Activated naive CD4-positive, alpha-beta T cell treated with anti-CD3 and anti-CD28 coated beads, Interleukin-2, amount 10 ng/mL, durations not matched to agents 7 days and 5 days (primary cell): ENCODE measurements at regions not wholly inside any gene's neighbourhood (a gene's known extent, or its start where the extent isn't known, plus 50 kb on each side); places are given as distances from the start of the nearest gene placed in this dataset.
A peak's percentile ranks its signal among the peaks of the same experiment; 100 is the strongest.

ENCODE experiments used
- CTCF ChIA-PET: fragments of 350-600 bp; sonication (Branson Sonifier 250); formaldehyde crosslinking; loops from one replicate; lab custom pipeline; 2021; ENCODE audit warnings: antibody characterized with exemption; lab: Charles Lee
- DNase-seq: peaks from one replicate; pipeline ENCODE4 v3.0.0-alpha.2; 2020
- H3K27ac Mint-ChIP-seq: one replicate; pipeline ENCODE4 v1.8.0; 2021; ENCODE audit warnings: mild to moderate bottlenecking, moderate library complexity, mixed read lengths
- H3K27me3 Mint-ChIP-seq: one replicate; pipeline ENCODE4 v1.8.0; 2021; ENCODE audit warnings: mild to moderate bottlenecking, mixed read lengths
- H3K36me3 Mint-ChIP-seq: one replicate; pipeline ENCODE4 v1.8.0; 2021; ENCODE audit warnings: mixed read lengths
- H3K4me1 Mint-ChIP-seq: one replicate; pipeline ENCODE4 v1.8.0; 2021; ENCODE audit warnings: mixed read lengths
- H3K4me3 Mint-ChIP-seq: one replicate; pipeline ENCODE4 v1.8.0; 2021; ENCODE audit warnings: mild to moderate bottlenecking, moderate library complexity, mixed read lengths
- H3K9me3 Mint-ChIP-seq: one replicate; pipeline ENCODE4 v1.8.0; 2021; ENCODE audit warnings: mixed read lengths

- Mint-ChIP-seq H3K27me3 (peaks cover 36% of the 10 kb centered on the region), H3K9me3 (no peaks in the 10 kb centered on the region), H3K4me1 (no peaks in the 10 kb centered on the region), H3K36me3 (no peaks in the 10 kb centered on the region), H3K4me3 (no peak overlapping the region), H3K27ac (no peak overlapping the region)
- CTCF ChIA-PET: interaction anchor here (1.0 kb wide), 1 partner anchor 8 kb away, joined by 3 read pairs; no protein-coding TSS in a partner anchor
- no peak for DNase-seq
Observed at GRCh38 chr2:42938671-42939370, 146.4 kb upstream of the HAAO start.

DNA sequence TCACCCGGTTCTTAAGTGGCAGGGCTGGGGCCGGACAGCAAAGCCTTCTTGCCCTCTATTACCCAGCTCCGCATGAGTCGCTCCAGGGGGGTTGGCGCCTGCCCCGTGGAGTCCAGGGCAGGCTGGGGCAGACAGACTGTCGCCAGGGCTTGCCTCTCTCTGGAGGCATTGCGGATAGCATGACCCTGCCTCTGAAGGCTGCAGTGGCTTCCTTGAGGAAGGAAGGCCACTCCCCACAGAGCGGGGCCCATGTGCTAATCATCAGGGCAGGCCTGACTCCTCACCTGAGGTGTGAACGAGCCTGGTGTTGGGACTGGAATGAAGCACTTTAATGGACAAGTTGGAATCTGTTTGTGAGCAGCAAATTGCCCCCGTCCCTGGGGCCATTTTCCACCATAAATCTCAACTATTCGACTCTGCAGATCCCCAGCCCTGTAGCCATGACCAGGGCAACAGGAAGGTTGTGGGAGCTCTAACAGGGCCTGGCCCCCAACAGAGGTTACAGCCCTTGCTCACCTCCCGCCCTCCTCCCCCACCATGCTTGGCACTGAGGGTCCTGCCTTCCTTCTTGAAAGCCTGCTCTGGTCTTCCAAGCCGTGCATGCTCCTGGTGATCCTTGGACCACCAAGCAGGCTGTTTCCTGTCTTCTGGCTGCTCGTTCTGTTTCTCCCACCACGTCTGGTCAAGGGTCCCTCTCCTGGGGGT, 144.9 kb upstream of the HAAO start:
- no peak overlapping the region for H3K4me3 Mint-ChIP-seq
- CTCF ChIA-PET: no interaction called here
- peaks cover 31% of the 10 kb centered on the region for H3K27me3 Mint-ChIP-seq

GRCh38 chr2:42935692-42936671, 143.6 kb upstream of the HAAO start:
- H3K4me3 Mint-ChIP-seq: no peak overlapping the region
- no peaks in the 10 kb centered on the region for H3K36me3 Mint-ChIP-seq
- CTCF ChIA-PET: interaction anchor here (1.2 kb wide), 2 partner anchors 9 to 108 kb away, joined by 4 to 6 read pairs; no protein-coding TSS in a partner anchor
- peaks cover 34% of the 10 kb centered on the region for H3K27me3 Mint-ChIP-seq
- no peaks in the 10 kb centered on the region for H3K9me3 Mint-ChIP-seq
- no peaks in the 10 kb centered on the region for H3K4me1 Mint-ChIP-seq
- DNase-seq: peak; percentile 31
- no peak overlapping the region for H3K27ac Mint-ChIP-seq

More for the DNA sequence above, 144.9 kb upstream of the HAAO start:
- no peak for DNase-seq
- H3K36me3 Mint-ChIP-seq: no peaks in the 10 kb centered on the region
- no peaks in the 10 kb centered on the region for H3K9me3 Mint-ChIP-seq
- H3K4me1 Mint-ChIP-seq: no peaks in the 10 kb centered on the region
- H3K27ac Mint-ChIP-seq: no peak overlapping the region

DNA sequence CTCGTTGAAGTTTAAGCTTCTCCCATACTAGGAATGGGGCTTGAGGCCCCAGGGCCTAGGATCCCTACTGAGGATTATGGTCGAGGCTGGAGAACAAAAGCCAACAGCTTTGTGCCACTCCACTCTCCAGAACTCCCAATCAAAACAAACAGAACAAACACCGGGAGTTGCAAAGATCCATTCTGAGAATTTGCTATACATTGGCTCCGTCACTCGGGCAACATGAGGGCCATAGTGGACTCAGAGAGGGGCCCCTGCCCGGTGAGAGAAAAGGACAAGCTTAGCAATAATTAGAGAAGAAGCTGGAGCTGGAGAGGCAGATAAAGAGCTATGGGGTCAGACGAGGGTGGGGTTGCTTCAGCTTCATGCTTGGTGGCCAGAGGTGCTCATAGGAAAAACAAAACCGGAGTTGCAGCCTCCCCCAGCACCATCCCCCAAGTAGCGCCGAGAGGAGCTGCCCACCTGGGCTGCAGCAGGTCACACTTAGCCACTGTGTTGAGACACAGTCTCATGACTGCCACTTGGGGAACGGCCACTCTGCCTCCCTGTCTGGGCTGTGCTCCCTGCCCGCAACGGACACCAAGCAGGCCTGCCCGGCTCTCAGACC, 142.3 kb upstream of the HAAO start:
- DNase-seq: no peak
- Mint-ChIP-seq H3K27ac (no peak overlapping the region), H3K4me1 (no peaks in the 10 kb centered on the region), H3K36me3 (no peaks in the 10 kb centered on the region), H3K4me3 (no peak overlapping the region), H3K27me3 (peaks cover 37% of the 10 kb centered on the region), H3K9me3 (no peaks in the 10 kb centered on the region)
- CTCF ChIA-PET: interaction anchor here (1.2 to 2.1 kb wide), 2 partner anchors 13 to 107 kb away, joined by 4 to 5 read pairs; no protein-coding TSS in a partner anchor

DNA sequence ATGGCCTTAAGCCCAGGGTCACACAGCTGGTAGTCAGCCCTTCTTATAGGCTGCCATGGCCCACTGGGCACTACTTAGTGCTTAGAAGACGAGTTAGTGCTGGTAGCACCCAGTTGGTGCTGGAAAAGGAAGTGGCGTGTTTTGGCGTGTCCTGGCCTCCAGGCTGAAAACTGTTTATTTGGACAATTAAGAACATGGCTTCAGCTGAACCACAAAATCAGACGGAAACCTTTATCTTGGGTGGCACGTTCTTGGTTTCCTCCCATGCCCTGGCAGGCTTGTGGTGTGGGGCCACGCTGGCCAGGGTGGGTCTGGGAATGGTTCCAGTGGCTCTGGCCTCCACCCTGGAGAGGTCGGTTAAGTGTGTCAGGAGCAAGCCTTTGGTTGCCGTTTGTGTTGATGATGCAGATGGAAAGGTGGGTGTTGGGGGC, 141.5 kb upstream of the HAAO start:
- peaks cover 34% of the 10 kb centered on the region for H3K27me3 Mint-ChIP-seq
- CTCF ChIA-PET: interaction anchor here (2.1 kb wide), 1 partner anchor 14 kb away, joined by 5 read pairs; no protein-coding TSS in a partner anchor
- H3K9me3 Mint-ChIP-seq: no peaks in the 10 kb centered on the region

GRCh38 chr2:42932271-42933151, 140.1 kb upstream of the HAAO start:
- Mint-ChIP-seq H3K36me3 (no peaks in the 10 kb centered on the region), H3K9me3 (no peaks in the 10 kb centered on the region), H3K4me3 (no peak overlapping the region), H3K27me3 (peaks cover 36% of the 10 kb centered on the region), H3K27ac (peak overlapping the region; percentile 37), H3K4me1 (no peaks in the 10 kb centered on the region)
- CTCF ChIA-PET: interaction anchor here (0.6 to 2.1 kb wide), 3 partner anchors 15 to 298 kb away, joined by 3 to 5 read pairs (median 4); no protein-coding TSS in a partner anchor
- DNase-seq: no peak

More for the DNA sequence above, 141.5 kb upstream of the HAAO start:
- Mint-ChIP-seq H3K4me3 (no peak overlapping the region), H3K4me1 (no peaks in the 10 kb centered on the region), H3K27ac (no peak overlapping the region), H3K36me3 (no peaks in the 10 kb centered on the region)
- DNase-seq: no peak

GRCh38 chr2:42931818-42932195, 139.4 kb upstream of the HAAO start:
- Mint-ChIP-seq H3K4me1 (no peaks in the 10 kb centered on the region), H3K4me3 (no peak overlapping the region), H3K9me3 (no peaks in the 10 kb centered on the region), H3K27me3 (peaks cover 36% of the 10 kb centered on the region), H3K27ac (no peak overlapping the region), H3K36me3 (no peaks in the 10 kb centered on the region)
- CTCF ChIA-PET: interaction anchor here (1.1 kb wide), 1 partner anchor 31 kb away, joined by 3 read pairs; no protein-coding TSS in a partner anchor
- DNase-seq: no peak

GRCh38 chr2:42931146-42931817, 138.9 kb upstream of the HAAO start:
- CTCF ChIA-PET: no interaction called here
- H3K4me3 Mint-ChIP-seq: no peak overlapping the region
- H3K36me3 Mint-ChIP-seq: no peaks in the 10 kb centered on the region
- no peaks in the 10 kb centered on the region for H3K4me1 Mint-ChIP-seq
- H3K9me3 Mint-ChIP-seq: no peaks in the 10 kb centered on the region
- no peak for DNase-seq
- H3K27me3 Mint-ChIP-seq: peaks cover 32% of the 10 kb centered on the region
- H3K27ac Mint-ChIP-seq: no peak overlapping the region

DNA sequence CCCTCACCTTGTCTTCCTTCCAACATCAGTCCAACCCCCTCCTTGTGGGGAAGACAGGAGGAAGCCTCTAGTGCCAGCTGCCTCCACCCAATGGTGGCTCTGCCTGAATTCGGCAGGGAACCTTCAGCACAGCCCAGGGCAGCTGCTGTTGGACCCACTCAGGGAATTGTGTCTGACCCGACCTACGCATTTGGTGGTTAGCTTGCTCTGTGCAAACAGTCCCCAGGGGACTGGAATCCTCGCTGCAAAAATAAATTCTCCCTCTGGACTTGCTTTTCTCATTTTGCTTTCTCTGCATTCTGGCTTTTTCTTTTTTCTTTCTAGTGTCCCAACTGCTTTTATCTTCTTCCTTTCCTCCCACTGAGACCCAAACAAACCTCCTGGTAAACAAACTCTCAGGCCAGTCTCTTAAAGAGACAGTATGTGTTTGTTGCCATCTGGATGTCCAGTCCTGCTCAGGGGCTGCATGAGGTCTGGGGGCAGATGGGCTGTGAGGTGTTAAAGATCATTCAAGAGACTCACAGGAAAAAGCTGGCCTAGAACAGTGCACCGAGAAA, 137.7 kb upstream of the HAAO start:
- no peak overlapping the region for H3K27ac Mint-ChIP-seq
- no peak for DNase-seq
- H3K4me1 Mint-ChIP-seq: no peaks in the 10 kb centered on the region
- no peaks in the 10 kb centered on the region for H3K9me3 Mint-ChIP-seq
- no peak overlapping the region for H3K4me3 Mint-ChIP-seq
- CTCF ChIA-PET: interaction anchor here (1.2 to 1.6 kb wide), 2 partner anchors 30 to 102 kb away, joined by 3 to 4 read pairs; no protein-coding TSS in a partner anchor
- H3K36me3 Mint-ChIP-seq: no peaks in the 10 kb centered on the region
- H3K27me3 Mint-ChIP-seq: peaks cover 27% of the 10 kb centered on the region

- Mint-ChIP-seq H3K36me3 (no peaks in the 10 kb centered on the region), H3K27me3 (peaks cover 24% of the 10 kb centered on the region), H3K4me3 (no peak overlapping the region), H3K27ac (no peak overlapping the region), H3K4me1 (no peaks in the 10 kb centered on the region), H3K9me3 (no peaks in the 10 kb centered on the region)
- CTCF ChIA-PET: interaction anchor here (1.2 to 1.6 kb wide), 2 partner anchors 29 to 101 kb away, joined by 3 to 4 read pairs; no protein-coding TSS in a partner anchor
- DNase-seq: no peak
Observed at GRCh38 chr2:42929546-42930024, 137.2 kb upstream of the HAAO start.

- CTCF ChIA-PET: interaction anchor here (0.6 to 1.6 kb wide), 3 partner anchors 29 to 100 kb away, joined by 3 to 4 read pairs (median 3); no protein-coding TSS in a partner anchor
- DNase-seq: no peak
- peaks cover 24% of the 10 kb centered on the region for H3K27me3 Mint-ChIP-seq
- no peaks in the 10 kb centered on the region for H3K9me3 Mint-ChIP-seq
- H3K36me3 Mint-ChIP-seq: no peaks in the 10 kb centered on the region
- H3K4me3 Mint-ChIP-seq: no peak overlapping the region
- H3K27ac Mint-ChIP-seq: no peak overlapping the region
- H3K4me1 Mint-ChIP-seq: no peaks in the 10 kb centered on the region
Observed at GRCh38 chr2:42928692-42929545, 136.5 kb upstream of the HAAO start.
